Iris pigment epithelial cell (primary cell): ENCODE measurements at regions not wholly inside any gene's neighbourhood (a gene's known extent, or its start where the extent isn't known, plus 50 kb on each side); places are given as distances from the start of the nearest gene placed in this dataset.
"Not testable (repeated sequence)": the region's sequence is repeated elsewhere in the genome, so short reads cannot be mapped to it uniquely, and the experiment has no call there.

Source experiments
- DNase-seq: peaks from one replicate; pipeline ENCODE4 v3.0.0-alpha.2; 2011; ENCODE audit warnings: low read depth

DNA sequence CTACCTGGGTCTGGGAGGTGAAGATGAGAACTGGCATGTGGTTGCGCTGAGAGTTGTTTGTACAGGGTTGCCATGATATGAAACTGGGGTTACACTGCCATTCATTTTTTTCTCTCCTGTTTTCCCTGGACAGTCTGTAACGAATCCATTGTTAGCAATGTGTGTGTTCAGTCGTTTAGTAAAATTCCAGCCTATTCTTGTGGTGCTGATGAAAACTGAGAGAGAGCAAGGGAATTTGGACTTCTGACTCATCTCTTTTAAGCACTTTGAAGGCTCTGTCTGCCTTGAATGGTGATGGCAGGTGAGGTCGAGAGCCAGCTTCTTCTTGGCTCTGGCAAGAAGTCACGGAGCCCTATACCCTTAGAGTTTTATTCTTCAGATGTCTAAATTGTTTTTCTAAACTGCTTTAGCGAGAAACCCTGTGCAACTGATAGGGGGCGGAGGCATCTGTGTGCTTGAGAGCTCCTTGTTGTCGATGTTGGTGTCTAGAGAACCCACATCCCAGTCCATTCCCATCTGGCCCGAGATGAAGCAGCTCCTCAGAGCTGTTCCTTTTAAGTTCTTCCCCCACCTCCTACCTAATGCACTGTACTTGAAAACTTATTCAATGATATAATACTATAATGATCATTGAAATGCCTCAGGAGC lies 204.4 kb downstream of the TMX1 start:
- DNase-seq, result no peak

GRCh38 chr14:51445001-51445390 lies 204.9 kb downstream of the TMX1 start:
- no peak for DNase-seq

- DNase-seq, result no peak
Observed at GRCh38 chr14:51446771-51447170, 204.9 kb upstream of the FRMD6 start.

- no peak for DNase-seq
Observed at GRCh38 chr14:51447411-51447810, 204.3 kb upstream of the FRMD6 start.

GRCh38 chr14:51448831-51449670 lies 202.7 kb upstream of the FRMD6 start:
- DNase-seq, result peak; percentile 45

- DNase-seq, result no peak
Observed at GRCh38 chr14:51449681-51450080, 202.0 kb upstream of the FRMD6 start.

DNA sequence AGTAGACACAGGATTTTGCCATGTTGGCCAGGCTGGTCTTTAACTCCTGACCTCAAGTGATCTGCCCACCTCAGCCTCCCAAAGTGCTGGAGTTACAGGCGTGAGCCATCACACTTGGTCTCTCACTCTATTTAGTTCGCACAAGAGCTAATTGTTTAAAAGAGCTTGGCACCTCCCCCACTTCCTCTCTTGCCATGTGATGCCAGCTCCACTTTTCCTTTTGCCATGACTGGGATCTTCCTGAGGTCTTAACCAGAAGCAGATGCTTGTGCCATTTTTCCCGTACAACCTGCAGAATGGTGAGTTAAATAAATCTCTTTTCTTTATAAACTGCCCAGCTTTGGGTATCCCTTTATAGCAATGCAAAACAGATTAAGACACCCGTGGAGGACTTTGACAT lies 200.1 kb upstream of the FRMD6 start:
- no peak for DNase-seq

DNA sequence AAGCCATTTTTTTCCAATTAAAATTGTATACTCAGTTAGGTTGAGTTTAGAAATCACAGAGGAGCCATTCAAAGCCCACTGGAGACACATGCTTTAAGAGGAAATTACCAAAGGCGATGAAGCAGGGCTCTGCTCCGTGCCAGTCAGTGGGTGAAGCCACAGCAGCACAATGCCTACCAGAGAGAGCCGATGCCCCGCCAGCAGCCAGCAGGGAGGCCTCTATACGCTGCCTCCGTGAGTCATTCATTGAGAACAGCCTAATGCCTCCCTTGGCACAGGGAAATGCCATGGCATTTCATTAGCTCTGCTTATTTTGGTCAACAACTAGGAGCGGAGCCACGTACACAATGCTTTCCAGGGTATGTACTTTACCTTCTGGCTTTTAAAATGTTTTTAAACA lies 197.8 kb upstream of the FRMD6 start:
- no peak for DNase-seq

GRCh38 chr14:51454351-51454750 lies 197.4 kb upstream of the FRMD6 start:
- no peak for DNase-seq

- DNase-seq, result no peak
Observed at GRCh38 chr14:51455041-51455835, 196.5 kb upstream of the FRMD6 start.

DNA sequence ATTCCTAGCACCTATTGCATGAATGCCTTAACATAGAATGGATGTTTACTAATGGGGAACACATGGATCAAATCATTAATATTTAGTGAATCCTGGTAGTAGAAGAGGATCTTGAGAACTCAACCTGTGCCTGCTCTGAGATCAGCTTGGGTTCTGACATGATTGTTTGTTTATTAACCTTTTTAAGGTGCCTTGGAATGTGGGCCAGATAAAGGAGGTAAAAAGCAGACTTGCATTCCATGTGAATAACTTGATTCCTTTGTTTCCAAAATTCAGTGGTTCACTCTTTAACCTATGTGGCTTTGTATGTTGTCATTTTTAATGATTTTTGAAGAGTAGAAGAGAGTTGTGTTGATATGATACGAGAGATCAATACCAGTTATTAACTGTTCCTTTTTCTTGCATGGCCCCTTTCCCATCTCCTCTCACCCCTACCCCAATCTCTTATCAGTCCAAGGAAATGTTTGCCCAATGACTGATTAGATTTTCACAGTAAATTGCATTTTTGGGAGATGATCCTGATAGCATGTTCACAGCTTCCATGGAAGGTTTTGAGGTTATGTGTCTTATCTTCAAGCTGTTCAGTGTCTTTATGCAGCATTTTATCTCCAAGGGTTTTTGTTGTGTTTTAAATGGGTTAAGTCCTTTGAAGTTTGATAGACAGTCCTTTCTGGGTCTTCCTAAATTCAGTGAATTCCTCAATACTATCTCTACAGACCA lies 193.7 kb upstream of the FRMD6 start:
- no peak for DNase-seq

GRCh38 chr14:51458563-51458955 lies 193.2 kb upstream of the FRMD6 start:
- peak; percentile 90 for DNase-seq

- peak; percentile 54 for DNase-seq
Observed at GRCh38 chr14:51460011-51460410, 191.7 kb upstream of the FRMD6 start.

DNA sequence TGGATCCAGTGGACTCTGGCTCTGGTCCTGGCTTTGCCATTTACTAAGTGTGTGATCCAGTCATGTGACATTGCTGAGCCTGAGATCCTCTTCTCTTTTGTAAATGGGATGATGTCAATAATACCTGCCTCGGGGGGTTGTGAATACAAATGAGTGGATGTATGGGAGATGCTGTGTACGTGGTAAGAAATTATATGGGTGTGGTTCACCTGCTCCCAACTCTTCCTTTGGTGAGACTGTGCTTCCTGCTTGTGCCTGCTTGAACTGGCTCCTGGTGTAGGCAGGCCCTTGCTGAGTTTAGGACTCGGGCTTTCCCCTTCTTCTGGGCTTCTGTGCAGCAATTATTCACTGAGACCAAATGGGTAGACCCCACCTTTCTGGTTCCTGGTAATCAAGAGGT lies 189.5 kb upstream of the FRMD6 start:
- no peak for DNase-seq

- DNase-seq, result no peak
Observed at GRCh38 chr14:51462706-51463105, 189.0 kb upstream of the FRMD6 start.

GRCh38 chr14:51463461-51463860 lies 188.2 kb upstream of the FRMD6 start:
- DNase-seq, result no peak

- DNase-seq, result no peak
Observed at GRCh38 chr14:51464411-51464810, 187.3 kb upstream of the FRMD6 start.

- DNase-seq, result no peak
Observed at GRCh38 chr14:51465486-51465885, 186.2 kb upstream of the FRMD6 start.

DNA sequence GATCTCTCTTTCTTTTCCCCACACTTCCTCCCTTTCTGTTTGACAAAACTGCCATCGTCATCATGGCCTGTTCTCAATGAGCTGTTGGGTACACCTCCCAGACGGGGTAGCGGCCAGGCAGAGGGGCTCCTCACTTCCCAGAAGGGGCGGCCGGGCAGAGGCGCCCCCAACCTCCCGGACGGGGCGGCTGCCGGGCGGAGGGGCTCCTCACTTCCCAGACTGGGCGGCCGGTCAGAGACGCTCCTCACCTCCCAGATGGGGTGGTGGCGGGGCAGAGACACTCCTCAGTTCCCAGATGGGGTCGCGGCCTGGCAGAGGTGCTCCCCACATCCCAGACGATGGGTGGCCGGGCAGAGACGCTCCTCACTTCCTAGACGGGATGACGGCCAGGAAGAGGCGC lies 184.3 kb upstream of the FRMD6 start:
- DNase-seq, result not testable (repeated sequence)

GRCh38 chr14:51468523-51468922 lies 183.2 kb upstream of the FRMD6 start:
- no peak for DNase-seq

DNA sequence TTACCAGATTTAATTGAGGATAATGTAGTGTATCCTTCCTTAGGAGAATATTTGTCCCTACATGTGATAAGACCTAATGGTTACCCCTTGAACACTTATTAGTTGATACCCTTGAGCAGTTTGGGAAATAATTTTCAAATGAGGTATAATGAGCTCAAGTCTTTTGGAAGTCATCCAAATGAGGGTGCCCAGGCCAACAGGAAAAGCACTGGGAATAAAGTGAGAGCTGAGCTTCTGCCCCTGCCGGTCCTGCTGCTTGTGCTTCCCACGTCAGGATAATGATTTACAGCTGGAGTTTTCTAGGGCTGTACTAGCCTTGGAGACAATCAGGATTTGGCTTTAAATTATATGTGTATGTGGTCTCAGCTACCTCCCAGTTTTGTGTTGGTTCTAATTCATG lies 178.8 kb upstream of the FRMD6 start:
- DNase-seq, result no peak

- no peak for DNase-seq
Observed at GRCh38 chr14:51473351-51473750, 178.4 kb upstream of the FRMD6 start.
